ENCODE measurements at regions not wholly inside any gene's neighbourhood (a gene's known extent, or its start where the extent isn't known, plus 50 kb on each side); places are given as distances from the start of the nearest gene placed in this dataset.

- TF ChIP-seq GATA2 (IDR thresholded peaks at IDR 0.05; ENCODE audit: low read depth, low read length) (no peak), GATA3 (IDR thresholded peaks at IDR 0.05; ENCODE audit: low read depth, low read length) (no peak)
Observed at GRCh38 chr12:77722536-77722935, 108.2 kb upstream of the NAV3 start.

Measured in SH-SY5Y (cell line).